ENCODE measurements at regions not wholly inside any gene's neighbourhood (a gene's known extent, or its start where the extent isn't known, plus 50 kb on each side); places are given as distances from the start of the nearest gene placed in this dataset.

- TF ChIP-seq EZH2 (IDR thresholded peaks at IDR 0.05; ENCODE audit: insufficient read depth, poor library complexity, severe bottlenecking) (no peak), EZH2phosphoT487 (IDR thresholded peaks at IDR 0.05; ENCODE audit: insufficient read depth, low read depth) (no peak)
- WGBS, 2 experiments (ENCODE audit: low coverage in 1 of 2, low lambda C conversion rate in 2 of 2, missing lambda C conversion rate in 2 of 2) = 95 to 98% methylated on average over 4 of the region's 4 CpGs
Measured at GRCh38 chr13:50629966-50630365, 213.5 kb downstream of the DLEU7 start.

GRCh38 chr13:50631041-50631440 is 212.5 kb downstream of the DLEU7 start:
- no peaks in the 10 kb centered on the region for H3K36me3 ChIP-seq (ENCODE audit: low read depth)
- peaks cover 18% of the 10 kb centered on the region for H3F3A ChIP-seq (ENCODE audit: insufficient read depth)
- peaks cover 14% of the 10 kb centered on the region for H3K4me1 ChIP-seq (ENCODE audit: insufficient read depth)
- H3K9me2 ChIP-seq (ENCODE audit: insufficient read depth) = no peaks in the 10 kb centered on the region
- WGBS, 2 experiments (ENCODE audit: low coverage in 1 of 2, low lambda C conversion rate in 2 of 2, missing lambda C conversion rate in 2 of 2) = 64 to 68% methylated on average over 3 of the region's 3 CpGs
- no peak overlapping the region for H3K27ac ChIP-seq
- H3K4me2 ChIP-seq (ENCODE audit: unreplicated experiment) = no peak overlapping the region
- in situ Hi-C loops (cut with MboI) = no loop called here
- no peaks in the 10 kb centered on the region for H3K9me3 ChIP-seq (ENCODE audit: low read depth)
- TF ChIP-seq EZH2phosphoT487 (IDR thresholded peaks at IDR 0.05; ENCODE audit: insufficient read depth, low read depth) = no peak
- no peak for TF ChIP-seq EZH2 (IDR thresholded peaks at IDR 0.05; ENCODE audit: insufficient read depth, poor library complexity, severe bottlenecking)
- H2AFZ ChIP-seq = 0 out of 2 replicates have a peak overlapping the region, but pooled peaks have one; percentile 17
- no peaks in the 10 kb centered on the region for H3K27me3 ChIP-seq (replicated peaks; ENCODE audit: insufficient read depth)
- H4K20me1 ChIP-seq (ENCODE audit: insufficient read depth) = no peaks in the 10 kb centered on the region
- no peak overlapping the region for H3K9ac ChIP-seq
- DNase-seq = no peak
- H3K79me2 ChIP-seq (ENCODE audit: insufficient read depth) = no peaks in the 10 kb centered on the region
- no peak overlapping the region for H3K4me3 ChIP-seq

More at GRCh38 chr13:50629966-50630365, 213.5 kb downstream of the DLEU7 start:
- H3K79me2 ChIP-seq (ENCODE audit: insufficient read depth) = no peaks in the 10 kb centered on the region
- no peak overlapping the region for H3K27ac ChIP-seq
- no peak overlapping the region for H3K4me3 ChIP-seq
- H3K9me3 ChIP-seq (ENCODE audit: low read depth) = no peaks in the 10 kb centered on the region
- H3K9me2 ChIP-seq (ENCODE audit: insufficient read depth) = no peaks in the 10 kb centered on the region
- no peaks in the 10 kb centered on the region for H4K20me1 ChIP-seq (ENCODE audit: insufficient read depth)
- H3K4me1 ChIP-seq (ENCODE audit: insufficient read depth) = peaks cover 24% of the 10 kb centered on the region
- H3K36me3 ChIP-seq (ENCODE audit: low read depth) = no peaks in the 10 kb centered on the region
- peaks cover 25% of the 10 kb centered on the region for H3F3A ChIP-seq (ENCODE audit: insufficient read depth)
- H3K27me3 ChIP-seq (replicated peaks; ENCODE audit: insufficient read depth) = no peaks in the 10 kb centered on the region
- no peak for DNase-seq
- in situ Hi-C loops (cut with MboI) = no loop called here
- no peak overlapping the region for H3K4me2 ChIP-seq (ENCODE audit: unreplicated experiment)
- H2AFZ ChIP-seq = no peak overlapping the region
- no peak overlapping the region for H3K9ac ChIP-seq

GRCh38 chr13:50634339-50634738 is 209.2 kb downstream of the DLEU7 start:
- Histone ChIP-seq H3K9me3 (ENCODE audit: low read depth) (no peaks in the 10 kb centered on the region), H3K9ac (no peak overlapping the region), H3K9me2 (ENCODE audit: insufficient read depth) (no peaks in the 10 kb centered on the region), H4K20me1 (ENCODE audit: insufficient read depth) (no peaks in the 10 kb centered on the region), H3K4me1 (ENCODE audit: insufficient read depth) (peaks cover 6% of the 10 kb centered on the region), H3K27ac (no peak overlapping the region), H3F3A (ENCODE audit: insufficient read depth) (peaks cover 9% of the 10 kb centered on the region; the same call in 1 of the 2 replicates), H3K27me3 (replicated peaks; ENCODE audit: insufficient read depth) (no peaks in the 10 kb centered on the region), H3K36me3 (ENCODE audit: low read depth) (no peaks in the 10 kb centered on the region), H2AFZ (no peak overlapping the region), H3K4me2 (ENCODE audit: unreplicated experiment) (no peak overlapping the region), H3K79me2 (ENCODE audit: insufficient read depth) (no peaks in the 10 kb centered on the region), H3K4me3 (no peak overlapping the region)
- no peak for TF ChIP-seq EZH2 (IDR thresholded peaks at IDR 0.05; ENCODE audit: insufficient read depth, poor library complexity, severe bottlenecking)
- TF ChIP-seq EZH2phosphoT487 (IDR thresholded peaks at IDR 0.05; ENCODE audit: insufficient read depth, low read depth) = no peak
- in situ Hi-C loops (cut with MboI) = no loop called here
- WGBS, 2 experiments (ENCODE audit: low coverage in 1 of 2, low lambda C conversion rate in 2 of 2, missing lambda C conversion rate in 2 of 2) = 85 to 96% methylated on average over 3 of the region's 3 CpGs
- DNase-seq = no peak

GRCh38 chr13:50635504-50635903 is 208.0 kb downstream of the DLEU7 start:
- H4K20me1 ChIP-seq (ENCODE audit: insufficient read depth) = no peaks in the 10 kb centered on the region
- no peaks in the 10 kb centered on the region for H3K79me2 ChIP-seq (ENCODE audit: insufficient read depth)
- no peaks in the 10 kb centered on the region for H3K9me3 ChIP-seq (ENCODE audit: low read depth)
- TF ChIP-seq EZH2 (IDR thresholded peaks at IDR 0.05; ENCODE audit: insufficient read depth, poor library complexity, severe bottlenecking) (no peak), EZH2phosphoT487 (IDR thresholded peaks at IDR 0.05; ENCODE audit: insufficient read depth, low read depth) (no peak)
- DNase-seq = peak; percentile 39
- no peaks in the 10 kb centered on the region for H3K36me3 ChIP-seq (ENCODE audit: low read depth)
- peaks cover 6% of the 10 kb centered on the region for H3K4me1 ChIP-seq (ENCODE audit: insufficient read depth)
- H3F3A ChIP-seq (ENCODE audit: insufficient read depth) = peaks cover 9% of the 10 kb centered on the region; the same call in 1 of the 2 replicates
- no peak overlapping the region for H3K4me3 ChIP-seq
- in situ Hi-C loops (cut with MboI) = no loop called here
- no peak overlapping the region for H2AFZ ChIP-seq
- H3K27me3 ChIP-seq (replicated peaks; ENCODE audit: insufficient read depth) = no peaks in the 10 kb centered on the region
- no peak overlapping the region for H3K9ac ChIP-seq
- no peak overlapping the region for H3K27ac ChIP-seq
- H3K4me2 ChIP-seq (ENCODE audit: unreplicated experiment) = no peak overlapping the region
- 44 to 56% methylated on average over 3 of the region's 3 CpGs for WGBS, 2 experiments (ENCODE audit: low coverage in 1 of 2, low lambda C conversion rate in 2 of 2, missing lambda C conversion rate in 2 of 2)
- H3K9me2 ChIP-seq (ENCODE audit: insufficient read depth) = no peaks in the 10 kb centered on the region

Data from GM23248 (cell line).